GM10266 (cell line): ENCODE measurements at regions not wholly inside any gene's neighbourhood (a gene's known extent, or its start where the extent isn't known, plus 50 kb on each side); places are given as distances from the start of the nearest gene placed in this dataset.

Experiments used
- DNase-seq: peaks from one replicate; pipeline ENCODE4 v3.0.0; 2012; ENCODE audit errors: extremely low spot score
- TF ChIP-seq, protein P1 (sequence below): IDR thresholded peaks from 2 replicates; pipeline ENCODE4 v1.5.1; 2012; ENCODE audit warnings: mild to moderate bottlenecking, low read depth; ENCODE audit not compliant: control insufficient read depth, insufficient read depth; ENCODE audit errors: missing control alignments

GRCh38 chr2:18639756-18640453, 50.5 kb upstream of the NT5C1B start:
- no peak for DNase-seq
- TF ChIP-seq, protein P1, sequence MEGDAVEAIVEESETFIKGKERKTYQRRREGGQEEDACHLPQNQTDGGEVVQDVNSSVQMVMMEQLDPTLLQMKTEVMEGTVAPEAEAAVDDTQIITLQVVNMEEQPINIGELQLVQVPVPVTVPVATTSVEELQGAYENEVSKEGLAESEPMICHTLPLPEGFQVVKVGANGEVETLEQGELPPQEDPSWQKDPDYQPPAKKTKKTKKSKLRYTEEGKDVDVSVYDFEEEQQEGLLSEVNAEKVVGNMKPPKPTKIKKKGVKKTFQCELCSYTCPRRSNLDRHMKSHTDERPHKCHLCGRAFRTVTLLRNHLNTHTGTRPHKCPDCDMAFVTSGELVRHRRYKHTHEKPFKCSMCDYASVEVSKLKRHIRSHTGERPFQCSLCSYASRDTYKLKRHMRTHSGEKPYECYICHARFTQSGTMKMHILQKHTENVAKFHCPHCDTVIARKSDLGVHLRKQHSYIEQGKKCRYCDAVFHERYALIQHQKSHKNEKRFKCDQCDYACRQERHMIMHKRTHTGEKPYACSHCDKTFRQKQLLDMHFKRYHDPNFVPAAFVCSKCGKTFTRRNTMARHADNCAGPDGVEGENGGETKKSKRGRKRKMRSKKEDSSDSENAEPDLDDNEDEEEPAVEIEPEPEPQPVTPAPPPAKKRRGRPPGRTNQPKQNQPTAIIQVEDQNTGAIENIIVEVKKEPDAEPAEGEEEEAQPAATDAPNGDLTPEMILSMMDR, result no peak
